A549 (cell line): ENCODE measurements at regions not wholly inside any gene's neighbourhood (a gene's known extent, or its start where the extent isn't known, plus 50 kb on each side); places are given as distances from the start of the nearest gene placed in this dataset.

Source experiments
- ATAC-seq, 2 experiments: fragments of 200-7000 bp in 1 of 2; fragments of >200 bp in 1 of 2; cut with Nextera tagmentation in 1 of 2; cut with Tn5 transposase in 1 of 2; 3 replicates each; pipeline versions ENCODE4 v1.8.0 to v1.9.1; 2018 to 2020; ENCODE audit warnings: mild to moderate bottlenecking in 1 of 2, moderate library complexity in 1 of 2
- CTCF ChIA-PET: fragments of 300-600 bp; sonication (Branson Sonifier 250); formaldehyde crosslinking; extraction: SDS; loops from one replicate; lab custom pipeline; 2021; ENCODE audit warnings: antibody characterized with exemption, inconsistent platforms; lab: Yijun Ruan, JAX
- POLR2A ChIA-PET: fragments of 350-600 bp; formaldehyde crosslinking; extraction: SDS; loops from one replicate; lab custom pipeline; 2021; ENCODE audit warnings: antibody characterized with exemption, inconsistent platforms; lab: Yijun Ruan, JAX
- DNase-seq, 2 experiments: peaks; one replicate each; pipeline versions ENCODE4 v3.0.0 to v3.0.0-alpha.2; 2011 to 2016; ENCODE audit warnings: low read depth in 1 of 2, low spot score in 1 of 2
- FAIRE-seq: peaks from 2 replicates; lab custom pipeline; 2011; peaks lifted over from hg19 to GRCh38; lab: Jason Lieb, UNC
- H3K27ac ChIP-seq, 2 experiments: fragments of >200 bp; sonication (Bioruptor Twin); formaldehyde crosslinking; 3 replicates each; pipeline ENCODE4 v1.5.1; 2016 to 2017
- H3K4me1 ChIP-seq: fragments of >200 bp; sonication (Bioruptor Twin); formaldehyde crosslinking; 3 replicates; pipeline ENCODE4 v1.6.1; 2016
- H3K4me2 ChIP-seq: fragments of >200 bp; sonication (Bioruptor Twin); formaldehyde crosslinking; 3 replicates; pipeline ENCODE4 v1.6.1; 2016
- H3K4me3 ChIP-seq: fragments of >200 bp; sonication (Bioruptor Twin); formaldehyde crosslinking; 3 replicates; pipeline ENCODE4 v1.5.1; 2016
- H3K9me3 ChIP-seq: fragments of >200 bp; sonication (Bioruptor Twin); formaldehyde crosslinking; 3 replicates; pipeline ENCODE4 v1.6.1; 2016
- BHLHE40 ChIP-seq: IDR thresholded peaks from 2 replicates; pipeline ENCODE4 v1.6.1; 2012; ENCODE audit warnings: low read depth, low read length, inconsistent platforms
- CHD2 ChIP-seq: fragments of 150-350 bp; IDR thresholded peaks from 2 replicates; pipeline ENCODE4 v1.6.1; 2014; ENCODE audit warnings: low read length; ENCODE audit not compliant: partially characterized antibody
- EHMT2 ChIP-seq: fragments of 200-600 bp; sonication (generic); IDR thresholded peaks from 2 replicates; pipeline ENCODE4 v1.6.1; 2016; ENCODE audit warnings: antibody characterized with exemption, low read depth, mild to moderate bottlenecking, moderate library complexity
- ELK1 ChIP-seq: fragments of 150-350 bp; IDR thresholded peaks from 2 replicates; pipeline ENCODE4 v1.6.1; 2014; ENCODE audit warnings: low read depth, mild to moderate bottlenecking, low read length
- EP300 ChIP-seq, 2 experiments: fragments of >200 bp; sonication (Bioruptor Twin); formaldehyde crosslinking; IDR thresholded peaks; 2 replicates in 1 of 2; 3 replicates in 1 of 2; pipeline ENCODE4 v1.6.1; 2016 to 2017
- FOSB ChIP-seq: fragments of 250-450 bp; sonication (Bioruptor Pico); IDR thresholded peaks from 2 replicates; pipeline ENCODE4 v1.5.0; 2020; ENCODE audit warnings: mild to moderate bottlenecking, moderate library complexity
- HOXA7 ChIP-seq: fragments of 250-450 bp; sonication (Bioruptor Pico); IDR thresholded peaks from 2 replicates; pipeline ENCODE4 v1.5.0; 2020; ENCODE audit warnings: mild to moderate bottlenecking, moderate library complexity
- HOXB13 ChIP-seq: fragments of 250-450 bp; sonication (Bioruptor Pico); IDR thresholded peaks from 2 replicates; pipeline ENCODE4 v1.5.0; 2020; ENCODE audit warnings: low read depth, mild to moderate bottlenecking, moderate library complexity
- KDM5A ChIP-seq: fragments of 200-600 bp; sonication (generic); IDR thresholded peaks from 2 replicates; pipeline ENCODE4 v1.6.1; 2016; ENCODE audit warnings: antibody characterized with exemption, mild to moderate bottlenecking
- MAFK ChIP-seq: fragments of 450-650 bp; IDR thresholded peaks from 2 replicates; pipeline ENCODE4 v1.6.1; 2014; ENCODE audit not compliant: partially characterized antibody
- MYC ChIP-seq: IDR thresholded peaks from 2 replicates; pipeline ENCODE4 v1.6.1; 2012; ENCODE audit warnings: mild to moderate bottlenecking, inconsistent platforms, low read length, improper control_type of control experiment, borderline replicate concordance
- NR3C1 ChIP-seq: fragments of >200 bp; sonication (Bioruptor Twin); formaldehyde crosslinking; IDR thresholded peaks from 3 replicates; pipeline ENCODE4 v1.6.1; 2017
- PBX3 ChIP-seq: IDR thresholded peaks from 2 replicates; pipeline ENCODE4 v1.6.1; 2012
- RAD21 ChIP-seq, 2 experiments: fragments of >200 bp in 1 of 2; sonication (Bioruptor Twin) in 1 of 2; formaldehyde crosslinking in 1 of 2; IDR thresholded peaks in 1 of 2; conservative IDR thresholded peaks in 1 of 2; 2 replicates in 1 of 2; 3 replicates in 1 of 2; pipeline ENCODE4 v1.6.1; 2012 to 2018; ENCODE audit warnings: inconsistent platforms in 1 of 2
- RARB ChIP-seq: fragments of 250-450 bp; sonication (Bioruptor Pico); IDR thresholded peaks from 2 replicates; pipeline ENCODE4 v1.8.0; 2021; ENCODE audit warnings: mild to moderate bottlenecking, moderate library complexity
- REST ChIP-seq: fragments of 200-600 bp; sonication (generic); IDR thresholded peaks from 2 replicates; pipeline ENCODE4 v1.6.1; 2016; ENCODE audit warnings: antibody characterized with exemption, mild to moderate bottlenecking, moderate library complexity
- RFX5 ChIP-seq: fragments of 450-650 bp; IDR thresholded peaks from 2 replicates; pipeline ENCODE4 v1.7.1; 2014; ENCODE audit warnings: antibody characterized with exemption, mild to moderate bottlenecking, moderate library complexity
- RNF2 ChIP-seq: fragments of 200-600 bp; sonication (generic); IDR thresholded peaks from 2 replicates; pipeline ENCODE4 v1.6.1; 2016; ENCODE audit warnings: low read depth, mild to moderate bottlenecking, antibody characterized with exemption, moderate library complexity, borderline replicate concordance
- SMC3 ChIP-seq: fragments of >200 bp; sonication (Bioruptor Twin); formaldehyde crosslinking; IDR thresholded peaks from 3 replicates; pipeline ENCODE4 v1.6.1; 2018; ENCODE audit warnings: inconsistent platforms
- TFCP2L1 ChIP-seq: fragments of 250-450 bp; sonication (Bioruptor Pico); IDR thresholded peaks from 2 replicates; pipeline ENCODE4 v1.5.0; 2021; ENCODE audit warnings: mild to moderate bottlenecking
- ZFP36 ChIP-seq: fragments of 450-650 bp; IDR thresholded peaks from 2 replicates; pipeline ENCODE4 v1.6.1; 2014; ENCODE audit warnings: borderline replicate concordance; ENCODE audit not compliant: partially characterized antibody
- ZSCAN20 ChIP-seq: fragments of 250-450 bp; sonication (Bioruptor Pico); IDR thresholded peaks from 2 replicates; pipeline ENCODE4 v1.8.0; 2022; ENCODE audit warnings: mild to moderate bottlenecking, moderate library complexity
- WGBS: methylation state at CpG from one replicate; pipeline ENCODE4 v1.1.6; 2017; ENCODE audit errors: missing lambda C conversion rate; 5-methylcytosine and 5-hydroxymethylcytosine counted together

- Histone ChIP-seq H3K4me2 (no peak overlapping the region), H3K27ac (no peak overlapping the region), H3K9me3 (no peaks in the 10 kb centered on the region), H3K4me1 (no peaks in the 10 kb centered on the region), H3K4me3 (no peak overlapping the region)
- ChIA-PET POLR2A (no interaction called here), CTCF (no interaction called here)
- FAIRE-seq (no peak), DNase-seq (peak in 1 of 2 experiments; percentile 3), ATAC-seq (0 out of 6 replicates have a peak, but pooled peaks of 1 of the 2 experiments have one; percentile 22)
- TF ChIP-seq HOXA7 (CRISPR knock-in tag) (no peak), MYC (no peak), PBX3 (no peak), RAD21 (conservative IDR thresholded peaks at IDR 0.05 in 1 of 2, IDR thresholded peaks at IDR 0.05 in 1 of 2) (no peak), ZSCAN20 (no peak), EHMT2 (no peak), SMC3 (no peak), RFX5 (no peak), HOXB13 (CRISPR knock-in tag) (no peak), BHLHE40 (no peak), NR3C1 (no peak)
- WGBS: 45% methylated on average over 6 of the region's 6 CpGs
These were observed 481.0 kb downstream of the OMA1 start for GRCh38 chr1:58065520-58065919.

- CTCF ChIA-PET: no interaction called here
- no peak for TF ChIP-seq RARB
- TF ChIP-seq CHD2: no peak
- TF ChIP-seq TFCP2L1 (CRISPR knock-in tag): no peak
- TF ChIP-seq MAFK: no peak
- TF ChIP-seq REST: no peak
- no peak for TF ChIP-seq ELK1
- no peak for DNase-seq
- H3K27ac ChIP-seq: no peak overlapping the region
- H3K9me3 ChIP-seq: no peaks in the 10 kb centered on the region
- WGBS: 8% methylated on average over 8 of the region's 8 CpGs
- POLR2A ChIA-PET: no interaction called here
- no peak for FAIRE-seq
- H3K4me1 ChIP-seq: no peaks in the 10 kb centered on the region
- H3K4me3 ChIP-seq: no peak overlapping the region
- no peak for ATAC-seq
- H3K4me2 ChIP-seq: no peak overlapping the region
These were observed 482.4 kb downstream of the OMA1 start for GRCh38 chr1:58064166-58064565.

- ChIA-PET POLR2A (no interaction called here), CTCF (no interaction called here)
- FAIRE-seq (no peak), ATAC-seq (no peak), DNase-seq (no peak)
- no peak overlapping the region for H3K4me3 ChIP-seq
- 4% methylated on average over 4 of the region's 4 CpGs for WGBS
- H3K4me1 ChIP-seq: no peaks in the 10 kb centered on the region
- H3K9me3 ChIP-seq: no peaks in the 10 kb centered on the region
- no peak overlapping the region for H3K4me2 ChIP-seq
- TF ChIP-seq RNF2 (no peak), FOSB (no peak), EP300 (IDR thresholded peaks at IDR 0.05) (no peak), KDM5A (no peak), ZFP36 (no peak)
- no peak overlapping the region for H3K27ac ChIP-seq
These were observed 483.4 kb downstream of the OMA1 start for GRCh38 chr1:58063095-58063494.
